ENCODE measurements at regions not wholly inside any gene's neighbourhood (a gene's known extent, or its start where the extent isn't known, plus 50 kb on each side); places are given as distances from the start of the nearest gene placed in this dataset.

DNA sequence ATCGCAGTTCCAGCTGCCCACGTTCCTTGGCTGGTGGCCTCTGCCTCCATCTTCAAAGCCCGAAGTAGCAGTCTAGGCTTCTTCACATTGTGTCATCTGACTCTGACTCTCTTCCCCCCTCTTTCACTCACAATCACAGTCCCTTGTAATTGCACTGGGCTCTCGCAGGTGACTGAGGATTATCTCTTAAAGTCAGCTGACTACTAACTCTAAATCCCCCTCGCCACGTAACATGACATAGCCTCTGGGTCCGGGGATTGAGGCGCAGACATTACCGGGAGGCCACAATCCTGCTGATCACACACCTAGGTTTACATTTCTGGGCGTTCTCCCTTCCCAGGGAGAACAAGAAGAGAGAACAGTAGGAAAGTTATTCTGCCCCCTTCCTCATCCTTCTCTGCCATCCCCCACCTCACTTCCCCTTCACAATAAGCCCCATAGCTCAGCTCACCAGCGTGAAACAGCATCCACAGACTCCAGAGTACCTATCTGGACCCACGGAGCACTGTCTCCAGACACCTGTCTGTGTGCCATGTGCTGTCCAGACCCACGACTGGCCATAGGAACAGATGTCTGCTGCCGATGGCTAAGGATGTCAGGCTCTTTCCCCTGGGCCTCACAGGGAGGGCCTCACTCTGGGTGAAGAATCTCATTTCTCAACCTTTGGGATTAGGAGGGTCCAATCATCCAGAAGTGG is 64.3 kb upstream of the FZD7 start:
- no peak for DNase-seq

- peak; percentile 24 for DNase-seq
Measured at GRCh38 chr2:201969938-201970785, 63.5 kb upstream of the FZD7 start.

DNA sequence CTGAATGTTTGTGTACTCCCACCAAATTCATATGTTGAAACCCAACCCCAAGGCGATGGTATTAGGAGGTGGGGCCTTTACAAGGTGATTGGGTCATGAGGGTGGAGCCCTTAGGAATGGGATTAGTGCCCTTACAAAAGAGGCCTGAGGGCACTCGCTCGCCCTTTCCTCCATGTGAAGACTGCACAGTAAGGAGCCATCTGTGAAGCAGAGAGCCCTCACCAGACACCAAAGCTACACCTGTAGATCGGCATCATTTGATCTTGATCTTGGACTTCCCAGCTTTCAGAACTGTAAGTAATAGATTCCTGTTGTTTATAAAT is 62.9 kb upstream of the FZD7 start:
- no peak for DNase-seq

- DNase-seq = no peak
Measured at GRCh38 chr2:201971531-201972228, 62.0 kb upstream of the FZD7 start.

- DNase-seq = no peak
Measured at GRCh38 chr2:201972621-201973255, 60.9 kb upstream of the FZD7 start.

DNA sequence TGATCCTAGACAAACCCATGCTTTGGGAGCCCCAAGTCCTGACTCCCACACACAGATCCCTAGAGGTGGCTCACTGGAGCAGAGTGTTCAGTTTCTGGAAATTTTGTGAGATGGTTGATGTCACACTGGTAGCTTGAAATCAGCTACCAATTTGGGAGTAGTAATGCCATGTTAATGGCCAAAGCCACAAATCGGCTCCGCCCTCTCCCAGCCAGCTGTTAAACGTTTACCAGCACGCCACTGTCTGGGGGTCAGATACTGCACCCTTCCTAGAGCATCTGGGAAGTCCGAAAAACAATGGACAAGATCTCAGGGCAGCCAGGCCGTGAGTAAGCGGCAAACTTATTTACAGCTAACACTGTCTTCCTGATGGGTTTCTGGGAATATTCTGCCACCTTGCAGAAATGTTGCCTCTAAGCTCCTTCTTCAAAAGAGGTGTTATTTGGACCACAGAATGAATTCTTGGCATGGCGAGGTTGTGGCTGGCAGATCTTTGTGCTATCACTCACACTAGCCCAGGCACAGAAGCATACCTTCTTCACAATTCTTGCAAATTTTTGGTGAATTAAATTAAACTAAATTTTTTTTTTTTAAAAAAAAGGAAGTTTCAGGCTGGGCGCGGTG is 60.2 kb upstream of the FZD7 start:
- no peak for DNase-seq

DNA sequence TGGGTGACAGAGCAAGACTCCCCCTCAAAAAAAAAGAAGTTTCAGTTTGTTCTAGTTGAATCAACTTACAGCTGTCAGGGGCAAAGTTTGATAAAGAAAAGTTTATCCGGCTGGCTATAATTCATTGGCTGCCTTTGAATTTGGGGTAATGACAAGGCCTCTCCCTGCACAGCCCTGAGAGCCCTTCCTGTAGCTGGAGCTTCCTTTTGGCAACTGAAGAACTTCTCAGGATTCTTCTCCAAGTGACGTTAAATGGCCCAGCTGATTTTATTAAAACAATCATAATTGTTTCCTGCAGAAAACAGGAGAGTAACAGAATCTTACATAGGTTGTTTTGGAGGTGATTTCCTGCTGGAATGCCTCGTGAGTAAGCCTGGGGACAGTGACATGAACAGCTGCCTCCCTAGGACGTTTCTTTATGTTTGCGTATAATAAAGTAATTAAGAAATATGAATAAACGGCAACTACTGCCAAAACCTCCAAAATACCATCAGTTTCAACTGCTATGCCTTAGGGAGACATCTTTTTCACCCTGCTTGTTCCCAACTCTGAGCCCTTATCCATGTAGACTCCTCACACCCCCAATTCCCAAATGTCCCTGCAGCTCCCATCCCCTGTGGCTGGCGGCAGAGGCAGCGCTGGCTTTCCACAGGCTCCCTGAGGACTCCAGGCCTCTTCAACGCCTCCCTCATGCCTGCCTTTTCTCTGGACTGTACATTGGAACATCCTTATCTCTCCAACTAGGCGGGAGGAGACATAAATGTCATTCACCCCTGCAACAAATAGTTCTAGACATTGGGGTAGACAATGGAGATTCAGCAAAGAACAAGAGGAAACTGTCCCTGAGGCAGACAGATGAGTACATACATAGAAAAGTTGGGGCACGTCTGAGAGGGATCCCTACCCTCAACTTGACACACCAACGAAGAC is 59.2 kb upstream of the FZD7 start:
- DNase-seq = peak; percentile 41

- DNase-seq = no peak
Measured at GRCh38 chr2:201975434-201975833, 58.2 kb upstream of the FZD7 start.

GRCh38 chr2:201975964-201976612 is 57.6 kb upstream of the FZD7 start:
- DNase-seq = no peak

GRCh38 chr2:201977651-201978050 is 56.0 kb upstream of the FZD7 start:
- no peak for DNase-seq

DNA sequence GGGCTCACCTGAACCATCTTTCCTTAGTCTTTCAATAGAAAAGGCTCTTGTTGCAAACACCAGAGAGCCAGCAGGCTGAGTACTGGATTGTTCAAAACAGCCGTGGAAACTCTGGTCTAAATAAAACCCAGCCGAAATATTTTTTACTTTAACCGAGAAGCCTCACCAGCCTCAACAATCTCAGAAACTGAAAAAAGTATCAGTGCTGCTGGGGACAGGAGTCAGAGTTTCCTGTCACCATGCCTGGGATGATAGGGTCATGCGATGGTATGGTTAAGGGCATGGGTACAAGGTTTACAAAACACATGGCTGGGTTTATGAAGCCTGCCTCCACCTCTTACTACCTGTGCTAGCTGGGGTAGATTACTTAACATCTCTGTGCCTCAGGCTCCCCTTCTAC is 55.3 kb upstream of the FZD7 start:
- DNase-seq = no peak

DNA sequence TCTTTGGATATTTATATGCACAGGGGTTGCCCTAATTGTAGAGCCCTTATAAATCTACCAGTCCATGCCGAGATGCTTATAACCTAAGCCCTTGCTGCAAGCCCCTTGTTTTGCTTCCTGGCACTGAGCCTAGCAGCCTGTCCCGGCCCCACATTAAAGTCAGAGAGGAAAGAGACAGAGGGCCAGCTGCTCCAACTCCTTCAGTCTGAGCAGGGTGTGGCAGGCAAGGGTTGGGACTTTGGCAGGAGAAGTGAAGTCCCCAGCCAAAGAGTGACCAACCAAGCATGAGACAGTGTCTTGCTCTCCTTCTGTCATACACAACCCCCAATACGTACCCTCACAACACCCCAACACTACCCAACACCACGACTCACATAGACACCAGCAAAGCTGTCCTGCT is 54.7 kb upstream of the FZD7 start:
- DNase-seq = no peak

- no peak for DNase-seq
Measured at GRCh38 chr2:201980389-201980821, 53.2 kb upstream of the FZD7 start.

DNA sequence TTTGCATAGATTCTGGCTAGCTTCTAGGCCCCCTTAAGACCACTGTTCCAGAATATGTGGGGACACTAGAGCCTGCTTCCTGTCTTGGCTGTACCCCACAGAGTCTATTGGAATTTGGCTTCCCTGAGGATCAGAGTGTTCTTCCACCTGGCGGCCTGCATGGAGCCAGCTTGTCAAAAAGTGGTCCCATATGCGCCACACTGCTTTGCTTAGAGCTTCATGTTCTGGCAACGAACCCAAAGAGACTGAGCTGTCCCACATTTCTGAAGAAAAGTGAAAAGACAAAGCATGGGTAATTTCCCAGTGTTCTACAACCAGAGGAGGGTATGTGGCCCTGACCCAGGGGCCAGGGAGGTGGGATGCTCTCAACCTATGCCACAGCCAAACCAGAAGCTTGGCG is 52.7 kb upstream of the FZD7 start:
- DNase-seq = no peak

DNA sequence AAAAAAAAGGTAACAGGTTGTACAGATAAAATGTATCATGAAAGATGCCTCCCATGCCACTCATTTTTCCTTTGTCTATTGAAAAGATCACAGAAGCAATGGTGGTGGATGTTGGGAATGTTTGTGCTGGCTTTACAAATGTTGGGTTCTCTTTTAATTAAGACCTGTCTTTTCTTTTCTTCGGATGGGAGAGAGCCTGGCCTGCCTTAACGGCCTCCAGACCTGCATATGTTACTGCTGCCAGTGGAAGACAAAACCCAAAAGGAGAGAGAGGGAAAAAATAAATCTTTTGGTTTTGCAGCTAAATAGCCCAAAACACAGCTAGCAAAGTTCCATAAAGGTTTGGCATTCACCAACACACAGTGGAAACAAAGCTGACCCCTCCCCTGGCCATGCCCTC is 50.5 kb upstream of the FZD7 start:
- DNase-seq = no peak

- no peak for DNase-seq
Measured at GRCh38 chr2:201983800-201984199, 49.9 kb upstream of the FZD7 start.
